CD14-positive monocyte (primary cell): ENCODE measurements at regions not wholly inside any gene's neighbourhood (a gene's known extent, or its start where the extent isn't known, plus 50 kb on each side); places are given as distances from the start of the nearest gene placed in this dataset.

Experiments
- DNase-seq, 3 donors: peaks; one replicate each; pipeline ENCODE4 v3.0.0-alpha.2; 2011 to 2022
- H2AFZ ChIP-seq: 2 replicates; pipeline ENCODE4 v1.6.0; 2012; ENCODE audit warnings: mild to moderate bottlenecking, low read depth, low read length, inconsistent platforms; ENCODE audit not compliant: insufficient read depth, poor library complexity, severe bottlenecking
- H3K27ac ChIP-seq, 2 donors: 1 replicate in 1 of 2; 2 replicates in 1 of 2; pipeline ENCODE4 v1.5.1; 2012 to 2013; ENCODE audit warnings: low read length in 2 of 2, control low read depth in 1 of 2, inconsistent platforms in 1 of 2, low read depth in 1 of 2, mild to moderate bottlenecking in 1 of 2
- H3K27me3 ChIP-seq, 2 donors: one replicate each; pipeline versions ENCODE4 v1.6.0 to v1.6.1; 2011 to 2013; ENCODE audit warnings: low read length in 2 of 2; ENCODE audit not compliant: control insufficient read depth in 2 of 2, insufficient read depth in 2 of 2
- H3K36me3 ChIP-seq, 2 donors: replicated peaks in 1 of 2; 1 replicate in 1 of 2; 2 replicates in 1 of 2; pipeline versions ENCODE4 v1.5.1 to v1.6.1; 2012 to 2013; ENCODE audit warnings: low read length in 2 of 2, control low read depth in 1 of 2, inconsistent platforms in 1 of 2, mild to moderate bottlenecking in 1 of 2; ENCODE audit not compliant: insufficient read depth in 2 of 2, control insufficient read depth in 1 of 2
- H3K4me1 ChIP-seq, 2 donors: 1 replicate in 1 of 2; 2 replicates in 1 of 2; pipeline versions ENCODE4 v1.5.1 to v1.6.1; 2012 to 2013; ENCODE audit warnings: low read length in 2 of 2, control low read depth in 1 of 2, inconsistent platforms in 1 of 2, mild to moderate bottlenecking in 1 of 2, moderate library complexity in 1 of 2; ENCODE audit not compliant: insufficient read depth in 2 of 2, control insufficient read depth in 1 of 2
- H3K4me2 ChIP-seq: replicated peaks from 2 replicates; pipeline ENCODE3; 2012; ENCODE audit warnings: low read length, moderate library complexity, mild to moderate bottlenecking; ENCODE audit not compliant: poor library complexity, severe bottlenecking; ENCODE audit errors: extremely low read depth
- H3K4me3 ChIP-seq, 3 experiments: fragments of 200-600 bp in 1 of 3; sonication (generic) in 1 of 3; replicated peaks in 1 of 3; 1 replicate in 2 of 3; 2 replicates in 1 of 3; pipeline ENCODE4 v1.5.1; 2011 to 2013; ENCODE audit warnings: low read length in 3 of 3, mild to moderate bottlenecking in 3 of 3, control low read depth in 2 of 3, low read depth in 2 of 3, inconsistent platforms in 1 of 3, moderate library complexity in 1 of 3
- H3K79me2 ChIP-seq: 2 replicates; pipeline ENCODE4 v1.6.0; 2012; ENCODE audit warnings: mild to moderate bottlenecking, control low read depth, inconsistent platforms, low read length, moderate library complexity; ENCODE audit not compliant: insufficient read depth
- H3K9ac ChIP-seq: 2 replicates; pipeline ENCODE4 v1.6.0; 2017; ENCODE audit warnings: low read length, mild to moderate bottlenecking; ENCODE audit not compliant: insufficient read depth, poor library complexity, severe bottlenecking
- H3K9me3 ChIP-seq, 2 donors: replicated peaks in 1 of 2; 1 replicate in 1 of 2; 2 replicates in 1 of 2; pipeline versions ENCODE4 v1.5.1 to v1.6.1; 2012 to 2013; ENCODE audit warnings: low read length in 2 of 2, control low read depth in 1 of 2; ENCODE audit not compliant: control insufficient read depth in 1 of 2, insufficient read depth in 1 of 2
- H4K20me1 ChIP-seq: 2 replicates; pipeline ENCODE4 v1.6.0; 2012; ENCODE audit warnings: mild to moderate bottlenecking, low read length, control low read depth, moderate library complexity; ENCODE audit not compliant: insufficient read depth
- H3K27ac Mint-ChIP-seq, 7 donors: one replicate each; pipeline ENCODE4 v1.8.0; 2020; ENCODE audit warnings: mild to moderate bottlenecking in 7 of 7, mixed read lengths in 7 of 7, moderate library complexity in 6 of 7, inconsistent platforms in 2 of 7
- H3K27me3 Mint-ChIP-seq, 3 donors: one replicate each; pipeline ENCODE4 v1.8.0; 2021 to 2022; ENCODE audit warnings: low read depth in 3 of 3, mild to moderate bottlenecking in 3 of 3, mixed read lengths in 3 of 3, moderate library complexity in 3 of 3, inconsistent platforms in 1 of 3
- H3K36me3 Mint-ChIP-seq, 2 donors: one replicate each; pipeline ENCODE4 v1.8.0; 2020; ENCODE audit warnings: mixed read lengths in 2 of 2, inconsistent platforms in 1 of 2, mild to moderate bottlenecking in 1 of 2
- H3K4me1 Mint-ChIP-seq: one replicate; pipeline ENCODE4 v1.8.0; 2020; ENCODE audit warnings: mild to moderate bottlenecking, mixed read lengths
- H3K4me3 Mint-ChIP-seq, 2 donors: one replicate each; pipeline ENCODE4 v1.8.0; 2020; ENCODE audit warnings: mild to moderate bottlenecking in 2 of 2, mixed read lengths in 2 of 2, moderate library complexity in 1 of 2
- H3K9me3 Mint-ChIP-seq, 7 donors: one replicate each; pipeline ENCODE4 v1.8.0; 2020 to 2022; ENCODE audit warnings: mixed read lengths in 7 of 7, mild to moderate bottlenecking in 6 of 7, moderate library complexity in 6 of 7, inconsistent platforms in 2 of 7
- CTCF ChIP-seq: fragments of 200-600 bp; IDR thresholded peaks from one replicate; pipeline ENCODE4 v1.8.0; 2022; ENCODE audit warnings: antibody characterized with exemption, mild to moderate bottlenecking
- WGBS: methylation state at CpG from one replicate; pipeline ENCODE4 v1.1.5; 2013; ENCODE audit warnings: missing lambda C conversion rate; ENCODE audit not compliant: insufficient coverage; 5-methylcytosine and 5-hydroxymethylcytosine counted together
- intact Hi-C, 2 donors: fragments of 100-400 bp; cut with micrococcal nuclease; formaldehyde crosslinking; loops; one replicate each; pipeline versions ENCODE4 v1.15.0 to v1.15.1; 2023

- H3K36me3 ChIP-seq = no peaks in the 10 kb centered on the region
These were observed 529.2 kb downstream of the EPHA4 start for GRCh38 chr2:221042926-221043325.

GRCh38 chr2:221044781-221045180, 527.3 kb downstream of the EPHA4 start:
- H3K27ac Mint-ChIP-seq = no peak overlapping the region
- 95% methylated on average over 5 of the region's 5 CpGs for WGBS
- H3K27me3 ChIP-seq = no peaks in the 10 kb centered on the region
- no peak for TF ChIP-seq CTCF
- H4K20me1 ChIP-seq = no peaks in the 10 kb centered on the region
- no peaks in the 10 kb centered on the region for H3K4me1 Mint-ChIP-seq
- peaks cover 0 to 2% of the 10 kb centered on the region in 2 donors for H3K9me3 ChIP-seq
- H3K4me3 ChIP-seq = no peak overlapping the region
- intact Hi-C loops = no loop called here
- H3K9me3 Mint-ChIP-seq = peaks cover 0 to 4% (median 2%) of the 10 kb centered on the region in 7 donors
- DNase-seq = no peak
- peaks cover 0 to 2% (median 0%) of the 10 kb centered on the region in 3 donors for H3K27me3 Mint-ChIP-seq
- H3K4me3 Mint-ChIP-seq = no peak overlapping the region
- no peaks in the 10 kb centered on the region for H3K79me2 ChIP-seq
- H2AFZ ChIP-seq = no peak overlapping the region
- H3K27ac ChIP-seq = no peak overlapping the region
- H3K36me3 Mint-ChIP-seq = no peaks in the 10 kb centered on the region
- no peaks in the 10 kb centered on the region for H3K36me3 ChIP-seq
- H3K9ac ChIP-seq = no peak overlapping the region
- H3K4me2 ChIP-seq = no peak overlapping the region
- no peaks in the 10 kb centered on the region for H3K4me1 ChIP-seq

More at GRCh38 chr2:221042926-221043325, 529.2 kb downstream of the EPHA4 start:
- WGBS = 90% methylated on average over 2 of the region's 6 CpGs
- Histone ChIP-seq H3K4me1 (no peaks in the 10 kb centered on the region), H3K9ac (no peak overlapping the region), H3K9me3 (peaks cover 0 to 2% of the 10 kb centered on the region in 2 donors), H3K4me3 (no peak overlapping the region), H4K20me1 (no peaks in the 10 kb centered on the region), H2AFZ (no peak overlapping the region), H3K79me2 (no peaks in the 10 kb centered on the region), H3K27me3 (no peaks in the 10 kb centered on the region), H3K27ac (no peak overlapping the region), H3K4me2 (no peak overlapping the region)
- Mint-ChIP-seq H3K4me1 (no peaks in the 10 kb centered on the region), H3K36me3 (no peaks in the 10 kb centered on the region), H3K27ac (no peak overlapping the region), H3K4me3 (no peak overlapping the region), H3K9me3 (peaks cover 0 to 4% (median 0%) of the 10 kb centered on the region in 7 donors), H3K27me3 (peaks cover 0 to 2% (median 0%) of the 10 kb centered on the region in 3 donors)
- intact Hi-C loops = no loop called here
- no peak for TF ChIP-seq CTCF
- no peak for DNase-seq
